Neural cell (in vitro differentiated cells): ENCODE measurements at regions not wholly inside any gene's neighbourhood (a gene's known extent, or its start where the extent isn't known, plus 50 kb on each side); places are given as distances from the start of the nearest gene placed in this dataset.

Experiments used
- H2AFZ ChIP-seq: fragments of 200-600, 300-800 bp; sonication (generic), shearing (Covaris generic); 2 replicates; pipeline ENCODE4 v1.6.0; 2014; ENCODE audit warnings: low read depth, mild to moderate bottlenecking, antibody characterized with exemption, low read length, moderate library complexity
- H3F3A ChIP-seq: fragments of 200-600 bp; shearing (Covaris generic); 2 replicates; pipeline ENCODE4 v1.6.1; 2016; ENCODE audit warnings: mild to moderate bottlenecking, moderate library complexity, mixed read lengths, antibody characterized with exemption, low read length; ENCODE audit not compliant: insufficient read depth, poor library complexity, severe bottlenecking
- H3K27ac ChIP-seq: fragments of 200-600, 300-800 bp; sonication (generic), shearing (Covaris generic); 2 replicates; pipeline ENCODE4 v1.5.1; 2014; ENCODE audit warnings: mild to moderate bottlenecking, low read length, moderate library complexity
- H3K27me3 ChIP-seq: fragments of 300-800, 200-600 bp; sonication (generic), shearing (Covaris generic); 2 replicates; pipeline ENCODE4 v1.6.0; 2014; ENCODE audit warnings: mild to moderate bottlenecking, low read depth, low read length, moderate library complexity; ENCODE audit not compliant: insufficient read depth
- H3K36me3 ChIP-seq: fragments of 300-800, 200-600 bp; sonication (generic), shearing (Covaris generic); 2 replicates; pipeline ENCODE4 v1.5.1; 2014; ENCODE audit warnings: mild to moderate bottlenecking, antibody characterized with exemption, low read length, moderate library complexity; ENCODE audit not compliant: insufficient read depth
- H3K4me2 ChIP-seq: fragments of 300-800, 200-600 bp; sonication (generic), shearing (Covaris generic); 2 replicates; pipeline ENCODE4 v1.6.0; 2014; ENCODE audit warnings: mild to moderate bottlenecking, low read length
- H3K4me3 ChIP-seq: fragments of 300-800, 200-600 bp; sonication (generic), shearing (Covaris generic); 2 replicates; pipeline ENCODE4 v1.5.1; 2014; ENCODE audit warnings: mild to moderate bottlenecking, low read length, moderate library complexity
- H3K79me2 ChIP-seq: fragments of 200-600 bp; shearing (Covaris generic); replicated peaks from 2 replicates; pipeline ENCODE4 v1.6.0; 2014; ENCODE audit warnings: mild to moderate bottlenecking, low read length, moderate library complexity; ENCODE audit not compliant: insufficient read depth
- H3K9ac ChIP-seq: fragments of 300-800, 200-600 bp; sonication (generic), shearing (Covaris generic); 2 replicates; pipeline ENCODE4 v1.6.1; 2016; ENCODE audit warnings: mild to moderate bottlenecking, low read length, mixed read lengths
- H3K9me2 ChIP-seq: fragments of 200-600 bp; shearing (Covaris generic); 2 replicates; pipeline ENCODE4 v1.6.1; 2016; ENCODE audit warnings: mild to moderate bottlenecking, low read length, mixed read lengths; ENCODE audit not compliant: insufficient read depth
- H3K9me3 ChIP-seq: fragments of 200-600, 300-800 bp; sonication (generic), shearing (Covaris generic); 2 replicates; pipeline ENCODE4 v1.6.1; 2016; ENCODE audit warnings: mild to moderate bottlenecking, mixed run types, low read length, moderate library complexity, mixed read lengths
- H4K20me1 ChIP-seq: fragments of 200-600 bp; shearing (Covaris generic); 2 replicates; pipeline ENCODE4 v1.6.1; 2016; ENCODE audit warnings: mild to moderate bottlenecking, mixed run types; ENCODE audit not compliant: insufficient read depth
- EP300 ChIP-seq: fragments of 450-650 bp; conservative IDR thresholded peaks from 2 replicates; pipeline ENCODE4 v1.6.1; 2014; ENCODE audit warnings: antibody characterized with exemption, mild to moderate bottlenecking, moderate library complexity; ENCODE audit not compliant: poor library complexity, severe bottlenecking
- EZH2 ChIP-seq: fragments of 200-600, 300-800 bp; shearing (Covaris generic), sonication (generic); IDR thresholded peaks from 2 replicates; pipeline ENCODE4 v1.6.1; 2014; ENCODE audit warnings: antibody characterized with exemption, low read length, borderline replicate concordance, mild to moderate bottlenecking; ENCODE audit not compliant: insufficient read depth, poor library complexity, severe bottlenecking
- MXI1 ChIP-seq: fragments of 450-650 bp; conservative IDR thresholded peaks from 2 replicates; pipeline ENCODE4 v1.6.1; 2014; ENCODE audit warnings: antibody characterized with exemption, mild to moderate bottlenecking; ENCODE audit not compliant: poor library complexity, severe bottlenecking
- POLR2AphosphoS5 ChIP-seq: IDR thresholded peaks from 2 replicates; pipeline ENCODE4 v1.6.1; 2012
- RAD21 ChIP-seq: fragments of 450-650 bp; conservative IDR thresholded peaks from 2 replicates; pipeline ENCODE4 v1.6.1; 2014; ENCODE audit warnings: antibody characterized with exemption, mild to moderate bottlenecking, moderate library complexity
- SMC3 ChIP-seq: fragments of 450-650 bp; conservative IDR thresholded peaks from 2 replicates; pipeline ENCODE4 v1.6.1; 2014; ENCODE audit warnings: antibody characterized with exemption, mild to moderate bottlenecking, moderate library complexity; ENCODE audit not compliant: poor library complexity
- TAF1 ChIP-seq: IDR thresholded peaks from 2 replicates; pipeline ENCODE4 v1.6.1; 2012; ENCODE audit warnings: low read depth
- TF ChIP-seq, protein P1 (sequence below): fragments of 450-650 bp; IDR thresholded peaks from 2 replicates; pipeline ENCODE4 v1.5.1; 2014; ENCODE audit warnings: antibody characterized with exemption, mild to moderate bottlenecking, moderate library complexity; ENCODE audit not compliant: poor library complexity, severe bottlenecking
- TF ChIP-seq, protein P2 (sequence below): IDR thresholded peaks from 2 replicates; pipeline ENCODE4 v1.6.1; 2012; ENCODE audit warnings: borderline replicate concordance

DNA sequence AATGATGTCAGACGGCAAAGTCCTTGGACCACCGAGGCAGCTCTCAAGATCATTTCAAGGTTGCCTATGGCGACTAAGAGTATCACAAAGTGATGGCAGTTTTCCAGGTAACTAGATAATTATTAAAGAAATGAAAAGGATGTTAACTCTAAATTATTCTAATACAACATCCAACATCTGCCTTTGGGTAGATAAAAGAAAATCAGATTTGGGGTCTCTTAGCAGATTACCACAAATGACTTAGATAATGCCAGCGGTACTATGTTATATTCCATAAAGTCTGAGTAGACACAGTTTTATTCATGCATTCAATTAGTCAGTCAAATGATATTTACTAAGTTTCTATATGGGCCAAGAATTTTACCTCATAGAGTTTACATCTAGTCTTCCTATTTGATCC is 441.3 kb downstream of the NEBL start:
- H4K20me1 ChIP-seq = no peaks in the 10 kb centered on the region
- no peak overlapping the region for H3K27ac ChIP-seq
- H3K9me2 ChIP-seq = no peaks in the 10 kb centered on the region
- TF ChIP-seq TAF1 (no peak), POLR2AphosphoS5 (no peak), MXI1 (no peak), RAD21 (no peak), EZH2 (no peak), EP300 (no peak), SMC3 (no peak)
- TF ChIP-seq, protein P1, sequence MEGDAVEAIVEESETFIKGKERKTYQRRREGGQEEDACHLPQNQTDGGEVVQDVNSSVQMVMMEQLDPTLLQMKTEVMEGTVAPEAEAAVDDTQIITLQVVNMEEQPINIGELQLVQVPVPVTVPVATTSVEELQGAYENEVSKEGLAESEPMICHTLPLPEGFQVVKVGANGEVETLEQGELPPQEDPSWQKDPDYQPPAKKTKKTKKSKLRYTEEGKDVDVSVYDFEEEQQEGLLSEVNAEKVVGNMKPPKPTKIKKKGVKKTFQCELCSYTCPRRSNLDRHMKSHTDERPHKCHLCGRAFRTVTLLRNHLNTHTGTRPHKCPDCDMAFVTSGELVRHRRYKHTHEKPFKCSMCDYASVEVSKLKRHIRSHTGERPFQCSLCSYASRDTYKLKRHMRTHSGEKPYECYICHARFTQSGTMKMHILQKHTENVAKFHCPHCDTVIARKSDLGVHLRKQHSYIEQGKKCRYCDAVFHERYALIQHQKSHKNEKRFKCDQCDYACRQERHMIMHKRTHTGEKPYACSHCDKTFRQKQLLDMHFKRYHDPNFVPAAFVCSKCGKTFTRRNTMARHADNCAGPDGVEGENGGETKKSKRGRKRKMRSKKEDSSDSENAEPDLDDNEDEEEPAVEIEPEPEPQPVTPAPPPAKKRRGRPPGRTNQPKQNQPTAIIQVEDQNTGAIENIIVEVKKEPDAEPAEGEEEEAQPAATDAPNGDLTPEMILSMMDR = no peak
- no peaks in the 10 kb centered on the region for H3K9me3 ChIP-seq
- no peaks in the 10 kb centered on the region for H3K27me3 ChIP-seq
- H2AFZ ChIP-seq = no peak overlapping the region
- H3F3A ChIP-seq = no peaks in the 10 kb centered on the region
- no peaks in the 10 kb centered on the region for H3K79me2 ChIP-seq
- no peaks in the 10 kb centered on the region for H3K36me3 ChIP-seq
- no peak overlapping the region for H3K4me3 ChIP-seq
- no peak overlapping the region for H3K4me2 ChIP-seq
- H3K9ac ChIP-seq = no peak overlapping the region

DNA sequence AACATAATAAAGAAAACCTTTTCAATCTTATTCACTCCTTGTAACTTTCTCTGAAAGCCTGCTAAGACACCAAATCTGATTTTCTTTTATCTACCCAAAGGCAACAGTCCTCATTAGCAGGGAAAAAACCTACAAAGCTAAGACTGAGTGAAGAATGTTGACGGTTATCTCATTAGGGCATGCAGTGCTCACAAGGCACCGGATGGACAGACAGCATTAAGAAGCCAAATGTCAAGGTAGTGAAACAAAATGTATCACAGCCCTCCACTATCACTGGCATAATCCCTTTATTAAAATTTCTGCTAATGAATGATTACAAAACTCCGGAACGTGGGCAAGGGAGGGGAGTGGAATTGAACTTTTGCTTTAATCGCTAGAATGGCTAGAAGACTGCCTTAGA is 442.8 kb downstream of the NEBL start:
- H3K9me2 ChIP-seq = no peaks in the 10 kb centered on the region
- H3K9me3 ChIP-seq = no peaks in the 10 kb centered on the region
- H3K36me3 ChIP-seq = no peaks in the 10 kb centered on the region

More for the DNA sequence above, 442.8 kb downstream of the NEBL start:
- H3K4me3 ChIP-seq = no peak overlapping the region
- H2AFZ ChIP-seq = no peak overlapping the region
- no peaks in the 10 kb centered on the region for H3F3A ChIP-seq
- no peak overlapping the region for H3K27ac ChIP-seq
- no peaks in the 10 kb centered on the region for H4K20me1 ChIP-seq
- TF ChIP-seq EP300 (no peak), POLR2AphosphoS5 (no peak), SMC3 (no peak), TAF1 (no peak), RAD21 (no peak), MXI1 (no peak), EZH2 (no peak)
- TF ChIP-seq, protein P1 = no peak
- TF ChIP-seq, protein P2, sequence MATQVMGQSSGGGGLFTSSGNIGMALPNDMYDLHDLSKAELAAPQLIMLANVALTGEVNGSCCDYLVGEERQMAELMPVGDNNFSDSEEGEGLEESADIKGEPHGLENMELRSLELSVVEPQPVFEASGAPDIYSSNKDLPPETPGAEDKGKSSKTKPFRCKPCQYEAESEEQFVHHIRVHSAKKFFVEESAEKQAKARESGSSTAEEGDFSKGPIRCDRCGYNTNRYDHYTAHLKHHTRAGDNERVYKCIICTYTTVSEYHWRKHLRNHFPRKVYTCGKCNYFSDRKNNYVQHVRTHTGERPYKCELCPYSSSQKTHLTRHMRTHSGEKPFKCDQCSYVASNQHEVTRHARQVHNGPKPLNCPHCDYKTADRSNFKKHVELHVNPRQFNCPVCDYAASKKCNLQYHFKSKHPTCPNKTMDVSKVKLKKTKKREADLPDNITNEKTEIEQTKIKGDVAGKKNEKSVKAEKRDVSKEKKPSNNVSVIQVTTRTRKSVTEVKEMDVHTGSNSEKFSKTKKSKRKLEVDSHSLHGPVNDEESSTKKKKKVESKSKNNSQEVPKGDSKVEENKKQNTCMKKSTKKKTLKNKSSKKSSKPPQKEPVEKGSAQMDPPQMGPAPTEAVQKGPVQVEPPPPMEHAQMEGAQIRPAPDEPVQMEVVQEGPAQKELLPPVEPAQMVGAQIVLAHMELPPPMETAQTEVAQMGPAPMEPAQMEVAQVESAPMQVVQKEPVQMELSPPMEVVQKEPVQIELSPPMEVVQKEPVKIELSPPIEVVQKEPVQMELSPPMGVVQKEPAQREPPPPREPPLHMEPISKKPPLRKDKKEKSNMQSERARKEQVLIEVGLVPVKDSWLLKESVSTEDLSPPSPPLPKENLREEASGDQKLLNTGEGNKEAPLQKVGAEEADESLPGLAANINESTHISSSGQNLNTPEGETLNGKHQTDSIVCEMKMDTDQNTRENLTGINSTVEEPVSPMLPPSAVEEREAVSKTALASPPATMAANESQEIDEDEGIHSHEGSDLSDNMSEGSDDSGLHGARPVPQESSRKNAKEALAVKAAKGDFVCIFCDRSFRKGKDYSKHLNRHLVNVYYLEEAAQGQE = no peak
- H3K79me2 ChIP-seq = no peaks in the 10 kb centered on the region
- no peak overlapping the region for H3K9ac ChIP-seq
- H3K4me2 ChIP-seq = no peak overlapping the region
- no peaks in the 10 kb centered on the region for H3K27me3 ChIP-seq
